ENCODE measurements at regions not wholly inside any gene's neighbourhood (a gene's known extent, or its start where the extent isn't known, plus 50 kb on each side); places are given as distances from the start of the nearest gene placed in this dataset.
A peak's percentile ranks its signal among the peaks of the same experiment; 100 is the strongest.

- H3K4me3 Mint-ChIP-seq: no peak overlapping the region
- H3K27me3 Mint-ChIP-seq (ENCODE audit: insufficient read depth): peaks cover 3% of the 10 kb centered on the region
- H3K4me1 Mint-ChIP-seq: no peaks in the 10 kb centered on the region
- H3K9ac ChIP-seq (ENCODE audit: extremely low read depth, low read length, poor library complexity, severe bottlenecking): no peak overlapping the region
- peaks cover 20% of the 10 kb centered on the region for H3K9me3 ChIP-seq (ENCODE audit: control insufficient read depth, low read length)
- no peak overlapping the region for H3K27ac Mint-ChIP-seq
- peaks cover 20% of the 10 kb centered on the region for H3K9me3 Mint-ChIP-seq
- H3K4me1 ChIP-seq (ENCODE audit: control insufficient read depth, insufficient read depth, low read length): no peaks in the 10 kb centered on the region
- 65 to 84% methylated on average over 3 of the region's 4 CpGs for WGBS, 2 experiments (ENCODE audit: insufficient coverage in 1 of 2, insufficient read length in 1 of 2)
- no peak overlapping the region for H3K4me3 ChIP-seq (ENCODE audit: low read length)
- no peak for TF ChIP-seq CTCF (conservative IDR thresholded peaks at IDR 0.05)
- H3K27me3 ChIP-seq (ENCODE audit: control insufficient read depth, insufficient read depth, low read length, poor library complexity, severe bottlenecking): no peaks in the 10 kb centered on the region
- H3K36me3 Mint-ChIP-seq (ENCODE audit: low read depth): no peaks in the 10 kb centered on the region
- H3K27ac ChIP-seq (ENCODE audit: low read depth, low read length): peak overlapping the region; percentile 95
- DNase-seq: no peak
- H3K36me3 ChIP-seq (ENCODE audit: control insufficient read depth, insufficient read depth, low read length): no peaks in the 10 kb centered on the region
These were observed 249.8 kb upstream of the ATP5MC3 start for GRCh38 chr2:175431101-175431946.

GRCh38 chr2:175430236-175430635, 248.7 kb upstream of the ATP5MC3 start:
- H3K27me3 ChIP-seq (ENCODE audit: control insufficient read depth, insufficient read depth, low read length, poor library complexity, severe bottlenecking): no peaks in the 10 kb centered on the region
- peak overlapping the region; percentile 53 for H3K27ac ChIP-seq (ENCODE audit: low read depth, low read length)
- H3K4me3 ChIP-seq (ENCODE audit: low read length): no peak overlapping the region
- no peaks in the 10 kb centered on the region for H3K36me3 ChIP-seq (ENCODE audit: control insufficient read depth, insufficient read depth, low read length)
- no peak for DNase-seq
- 63% methylated on average over 1 of the region's 1 CpG; no CpG with 5 or more reads in 1 of the 2 experiments for WGBS, 2 experiments (ENCODE audit: insufficient coverage in 1 of 2, insufficient read length in 1 of 2)
- no peak for TF ChIP-seq CTCF (conservative IDR thresholded peaks at IDR 0.05)
- H3K4me3 Mint-ChIP-seq: no peak overlapping the region
- no peaks in the 10 kb centered on the region for H3K4me1 ChIP-seq (ENCODE audit: control insufficient read depth, insufficient read depth, low read length)
- no peaks in the 10 kb centered on the region for H3K4me1 Mint-ChIP-seq
- peaks cover 3% of the 10 kb centered on the region for H3K27me3 Mint-ChIP-seq (ENCODE audit: insufficient read depth)
- H3K9ac ChIP-seq (ENCODE audit: extremely low read depth, low read length, poor library complexity, severe bottlenecking): no peak overlapping the region
- peaks cover 20% of the 10 kb centered on the region for H3K9me3 Mint-ChIP-seq
- H3K27ac Mint-ChIP-seq: no peak overlapping the region
- H3K36me3 Mint-ChIP-seq (ENCODE audit: low read depth): no peaks in the 10 kb centered on the region
- peaks cover 20% of the 10 kb centered on the region for H3K9me3 ChIP-seq (ENCODE audit: control insufficient read depth, low read length)

- H3K36me3 Mint-ChIP-seq (ENCODE audit: low read depth): no peaks in the 10 kb centered on the region
- H3K4me1 ChIP-seq (ENCODE audit: control insufficient read depth, insufficient read depth, low read length): peaks cover 7% of the 10 kb centered on the region
- 88 to 93% methylated on average over 6 to 8 of the region's 8 CpGs for WGBS, 2 experiments (ENCODE audit: insufficient coverage in 1 of 2, insufficient read length in 1 of 2)
- no peak overlapping the region for H3K9ac ChIP-seq (ENCODE audit: extremely low read depth, low read length, poor library complexity, severe bottlenecking)
- H3K27me3 ChIP-seq (ENCODE audit: control insufficient read depth, insufficient read depth, low read length, poor library complexity, severe bottlenecking): no peaks in the 10 kb centered on the region
- H3K4me3 ChIP-seq (ENCODE audit: low read length): no peak overlapping the region
- DNase-seq: no peak
- no peak overlapping the region for H3K27ac ChIP-seq (ENCODE audit: low read depth, low read length)
- no peaks in the 10 kb centered on the region for H3K36me3 ChIP-seq (ENCODE audit: control insufficient read depth, insufficient read depth, low read length)
- H3K4me1 Mint-ChIP-seq: peaks cover 16% of the 10 kb centered on the region
- no peak overlapping the region for H3K4me3 Mint-ChIP-seq
- H3K27me3 Mint-ChIP-seq (ENCODE audit: insufficient read depth): peaks cover 3% of the 10 kb centered on the region
- H3K27ac Mint-ChIP-seq: no peak overlapping the region
- no peaks in the 10 kb centered on the region for H3K9me3 Mint-ChIP-seq
- H3K9me3 ChIP-seq (ENCODE audit: control insufficient read depth, low read length): no peaks in the 10 kb centered on the region
- no peak for TF ChIP-seq CTCF (conservative IDR thresholded peaks at IDR 0.05)
These were observed 236.8 kb upstream of the ATP5MC3 start for GRCh38 chr2:175418224-175418835.

All from endodermal cell (in vitro differentiated cells).